ENCODE measurements at regions not wholly inside any gene's neighbourhood (a gene's known extent, or its start where the extent isn't known, plus 50 kb on each side); places are given as distances from the start of the nearest gene placed in this dataset.

GRCh38 chr4:27182211-27182610 is 321.6 kb downstream of the STIM2 start:
- DNase-seq, result no peak

- DNase-seq, result no peak
Measured at GRCh38 chr4:27184508-27185155, 324.0 kb downstream of the STIM2 start.

- DNase-seq, result no peak
Measured at GRCh38 chr4:27186710-27187109, 326.1 kb downstream of the STIM2 start.

GRCh38 chr4:27187786-27188185 is 327.1 kb downstream of the STIM2 start:
- no peak for DNase-seq

GRCh38 chr4:27189683-27190082 is 329.0 kb downstream of the STIM2 start:
- peak in 30 of 56 donors; percentile 1 to 70 (median 24) for DNase-seq

GRCh38 chr4:27191592-27191991 is 331.0 kb downstream of the STIM2 start:
- DNase-seq, result no peak

GRCh38 chr4:27194599-27195176 is 334.0 kb downstream of the STIM2 start:
- DNase-seq, result no peak

- no peak for DNase-seq
Measured at GRCh38 chr4:27198246-27198645, 337.6 kb downstream of the STIM2 start.

GRCh38 chr4:27198971-27199370 is 338.3 kb downstream of the STIM2 start:
- DNase-seq, result no peak

- no peak for DNase-seq
Measured at GRCh38 chr4:27206009-27206408, 345.4 kb downstream of the STIM2 start.

- no peak for DNase-seq
Measured at GRCh38 chr4:27210956-27211355, 350.3 kb downstream of the STIM2 start.

- DNase-seq, result no peak
Measured at GRCh38 chr4:27214010-27214409, 353.4 kb downstream of the STIM2 start.

GRCh38 chr4:27215220-27215826 is 354.7 kb downstream of the STIM2 start:
- DNase-seq, result no peak

GRCh38 chr4:27217261-27217769 is 356.7 kb downstream of the STIM2 start:
- peak in 16 of 56 donors; percentile 0 to 49 (median 5) for DNase-seq

- no peak for DNase-seq
Measured at GRCh38 chr4:27218013-27218412, 357.4 kb downstream of the STIM2 start.

- no peak for DNase-seq
Measured at GRCh38 chr4:27223326-27223725, 362.7 kb downstream of the STIM2 start.

- DNase-seq, result no peak
Measured at GRCh38 chr4:27233531-27233930, 372.9 kb downstream of the STIM2 start.

GRCh38 chr4:27234306-27234899 is 373.8 kb downstream of the STIM2 start:
- no peak for DNase-seq

- no peak for DNase-seq
Measured at GRCh38 chr4:27239641-27240040, 379.0 kb downstream of the STIM2 start.

GRCh38 chr4:27242217-27242616 is 381.6 kb downstream of the STIM2 start:
- no peak for DNase-seq

GRCh38 chr4:27245216-27245615 is 384.6 kb downstream of the STIM2 start:
- no peak for DNase-seq

GRCh38 chr4:27248829-27249228 is 388.2 kb downstream of the STIM2 start:
- DNase-seq, result no peak

All from nucleus accumbens (tissue), 56 donors.